NCI-H1417 (cell line): ENCODE measurements at regions not wholly inside any gene's neighbourhood (a gene's known extent, or its start where the extent isn't known, plus 50 kb on each side); places are given as distances from the start of the nearest gene placed in this dataset.

Experiments used
- DNase-seq, 3 experiments: peaks; one replicate each; lab custom pipeline; 2025; lab: John Stamatoyannopoulos, UW

DNA sequence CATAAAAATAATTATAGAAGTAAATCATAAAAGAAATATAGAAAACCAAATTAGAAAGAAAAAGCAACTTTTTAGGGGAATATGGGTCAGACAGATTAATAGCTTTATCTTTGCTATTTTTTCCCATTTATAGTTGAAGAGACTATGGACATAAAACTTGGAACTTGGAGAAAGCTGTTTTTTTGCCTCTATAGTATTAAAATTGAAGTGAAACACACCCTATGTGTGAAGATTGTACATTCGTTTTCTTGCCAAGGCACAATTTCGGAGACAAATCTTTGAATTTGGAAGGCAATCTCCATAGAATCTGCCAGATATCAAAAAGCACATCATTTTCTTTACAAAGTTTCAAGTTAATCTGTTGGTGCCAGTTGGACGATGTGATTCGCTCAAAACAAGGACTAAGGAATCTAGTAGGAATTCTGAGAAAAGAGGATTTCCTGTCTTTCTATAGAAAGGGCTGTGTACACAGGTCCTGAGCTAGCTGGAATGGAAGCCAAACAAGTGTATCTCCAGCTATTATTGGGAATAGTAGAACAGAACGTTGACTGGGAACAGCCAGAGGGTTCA lies 156.3 kb downstream of the SLC7A11 start:
- no peak for DNase-seq

DNA sequence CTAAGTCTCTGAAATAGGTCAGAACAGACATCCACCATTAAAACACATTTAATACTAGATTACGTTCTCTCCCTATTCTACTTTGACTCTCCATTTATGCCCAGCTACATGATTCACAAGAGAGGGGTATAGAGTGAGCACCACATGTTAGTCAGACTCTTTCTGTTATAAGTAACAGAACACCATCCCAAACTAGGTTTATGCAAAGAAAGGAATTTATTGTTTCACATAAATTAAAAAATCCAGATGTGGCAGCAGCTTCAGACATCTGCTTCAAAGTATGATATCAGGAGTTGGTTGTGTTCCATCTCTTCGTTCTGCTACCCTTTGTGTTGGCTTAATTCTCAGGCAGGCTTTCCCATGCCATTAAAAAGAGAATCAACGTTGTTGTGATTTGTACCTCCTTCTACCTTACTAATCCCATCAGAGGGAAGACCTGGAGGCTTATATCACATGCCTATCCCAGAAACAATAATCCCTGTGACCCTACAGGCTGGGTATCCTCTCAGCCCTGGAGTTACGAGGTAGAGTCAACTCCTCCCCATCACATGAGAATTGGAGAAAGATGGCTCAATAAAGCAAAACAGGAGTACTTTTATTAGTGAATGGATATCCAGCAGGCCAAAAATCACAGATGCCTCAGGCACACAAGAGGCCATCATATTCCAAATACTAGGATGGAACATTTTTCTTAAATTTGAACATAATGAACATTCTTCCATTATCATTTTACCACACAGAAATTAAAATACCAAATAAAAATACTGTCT lies 163.2 kb downstream of the SLC7A11 start:
- DNase-seq, result no peak

DNA sequence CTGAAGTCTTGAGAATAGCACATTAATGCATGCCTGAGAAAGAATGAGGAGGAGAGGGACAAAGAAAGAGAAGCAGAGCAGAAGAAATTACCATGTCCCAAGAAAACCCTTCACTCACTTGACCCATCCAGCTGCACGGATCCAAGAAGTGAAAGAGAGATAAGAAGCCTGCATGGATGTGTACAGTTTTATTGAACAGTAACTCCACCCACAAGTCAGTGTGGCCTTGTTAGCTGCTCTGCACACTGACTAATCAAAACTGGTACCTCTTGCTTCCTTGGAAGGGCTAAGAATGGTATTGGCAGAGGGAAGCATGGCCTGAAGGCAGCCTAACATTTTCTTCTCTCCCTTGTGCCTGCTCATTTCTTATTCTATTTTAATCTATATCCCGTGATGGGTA lies 163.9 kb downstream of the SLC7A11 start:
- no peak for DNase-seq

DNA sequence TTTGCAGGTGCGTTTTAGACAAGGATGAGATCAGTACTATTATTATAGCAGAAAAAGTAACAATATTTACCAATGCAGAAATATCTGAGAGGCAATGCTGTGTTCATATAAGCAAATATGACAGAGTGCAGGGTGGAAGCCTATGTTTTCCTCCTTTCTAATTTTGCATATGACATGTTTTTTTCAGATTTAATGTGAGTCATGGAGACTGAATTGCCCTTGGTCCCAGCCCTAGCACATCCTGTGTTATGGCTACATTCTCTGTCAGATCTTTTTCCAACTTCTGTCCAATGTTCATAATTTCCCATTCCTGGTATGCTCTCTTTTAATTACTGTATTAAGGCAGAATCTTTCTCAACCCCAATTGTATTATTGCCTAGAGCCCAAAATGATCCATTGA lies 165.6 kb downstream of the SLC7A11 start:
- no peak for DNase-seq

DNA sequence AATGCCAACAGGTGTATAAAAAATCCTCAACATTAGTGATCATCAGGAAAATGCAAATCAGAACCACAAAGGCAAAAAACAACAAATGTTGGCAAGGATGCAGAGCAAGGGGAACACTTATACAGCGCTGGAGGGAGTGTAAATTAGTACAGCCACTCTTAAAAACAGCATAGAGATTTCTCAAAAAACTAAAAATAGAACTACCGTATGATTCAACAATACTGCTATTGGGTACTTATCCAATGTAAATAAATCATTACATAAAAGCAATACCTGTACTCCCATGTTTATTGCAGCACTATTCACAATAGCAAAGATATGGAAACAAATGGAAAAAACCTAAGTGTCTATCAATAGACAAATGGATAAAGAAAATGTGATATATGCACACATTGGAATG lies 171.3 kb downstream of the SLC7A11 start:
- DNase-seq, result no peak

DNA sequence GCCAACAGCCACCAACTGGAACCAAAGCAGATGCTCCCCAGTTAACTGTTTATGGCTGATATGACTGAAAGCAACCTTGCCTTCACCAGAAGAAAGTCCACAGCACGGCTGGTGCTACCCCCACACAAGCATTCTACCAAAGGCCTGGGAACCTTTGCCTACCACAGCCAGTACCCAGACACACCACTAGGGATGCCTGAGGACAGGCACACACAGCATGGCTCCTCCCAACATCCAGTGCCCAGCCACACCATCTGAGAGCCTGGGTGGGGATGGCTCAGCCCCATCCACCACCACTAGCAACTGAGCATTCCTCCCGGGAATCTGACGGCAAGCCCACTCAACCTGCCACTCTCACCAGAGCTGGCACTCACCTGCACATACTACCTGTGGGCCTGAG lies 178.6 kb downstream of the SLC7A11 start:
- no peak for DNase-seq

DNA sequence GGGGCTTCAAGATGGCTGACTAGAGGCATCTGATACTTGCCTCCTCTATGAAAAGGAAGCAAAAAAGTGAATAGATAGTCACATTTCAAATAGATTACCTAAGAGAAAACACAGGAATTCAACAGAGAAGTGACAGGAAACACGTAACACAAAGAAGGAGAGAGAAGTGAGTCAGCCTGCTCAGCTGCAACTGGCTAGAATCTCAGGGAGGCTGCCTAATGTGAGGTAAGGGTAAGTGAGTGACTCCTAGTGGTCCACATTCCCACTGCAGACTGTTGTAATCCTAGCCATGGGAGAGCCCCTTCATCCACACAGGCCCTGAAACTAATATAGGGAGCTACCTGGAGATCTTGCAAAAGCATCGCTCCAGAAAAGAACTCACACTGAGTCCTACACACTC lies 179.2 kb downstream of the SLC7A11 start:
- DNase-seq, result no peak

DNA sequence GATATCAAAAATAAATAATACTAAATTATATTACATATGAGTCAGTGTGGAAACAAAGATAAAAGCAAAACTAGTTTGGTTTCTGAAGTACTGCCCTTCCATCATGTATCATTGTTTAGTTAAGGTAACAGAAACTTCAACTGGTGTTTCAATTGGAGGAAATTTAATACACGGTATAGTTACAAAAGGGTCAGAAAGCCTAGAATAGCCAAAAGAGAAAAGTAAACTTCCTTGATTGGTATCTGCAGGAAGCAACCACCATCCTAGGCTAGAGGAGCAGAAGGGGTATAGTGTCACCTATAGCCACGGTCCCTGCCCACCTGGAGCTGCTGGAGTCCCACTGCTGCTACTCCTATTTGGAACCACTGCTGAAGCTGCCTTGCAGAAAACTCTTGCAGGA lies 185.6 kb downstream of the SLC7A11 start:
- DNase-seq, result no peak

DNA sequence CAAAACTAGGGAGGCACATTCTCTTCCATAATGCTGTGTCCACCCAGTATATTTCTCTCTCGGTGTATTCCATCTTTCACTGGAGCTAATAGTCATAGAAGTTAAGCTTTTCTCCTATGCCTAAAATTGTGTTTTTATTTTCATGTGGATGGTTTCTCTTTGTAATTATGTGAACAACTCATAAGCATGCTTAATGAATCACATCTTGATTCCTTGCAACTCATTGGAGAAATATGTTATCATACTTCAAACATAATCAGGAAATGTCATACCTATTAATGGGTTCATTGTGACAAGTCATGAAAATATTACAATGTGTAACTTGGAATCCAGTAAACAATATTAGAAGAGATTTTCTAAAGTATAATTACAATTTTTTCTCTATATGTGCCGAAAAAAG lies 186.3 kb downstream of the SLC7A11 start:
- no peak for DNase-seq

DNA sequence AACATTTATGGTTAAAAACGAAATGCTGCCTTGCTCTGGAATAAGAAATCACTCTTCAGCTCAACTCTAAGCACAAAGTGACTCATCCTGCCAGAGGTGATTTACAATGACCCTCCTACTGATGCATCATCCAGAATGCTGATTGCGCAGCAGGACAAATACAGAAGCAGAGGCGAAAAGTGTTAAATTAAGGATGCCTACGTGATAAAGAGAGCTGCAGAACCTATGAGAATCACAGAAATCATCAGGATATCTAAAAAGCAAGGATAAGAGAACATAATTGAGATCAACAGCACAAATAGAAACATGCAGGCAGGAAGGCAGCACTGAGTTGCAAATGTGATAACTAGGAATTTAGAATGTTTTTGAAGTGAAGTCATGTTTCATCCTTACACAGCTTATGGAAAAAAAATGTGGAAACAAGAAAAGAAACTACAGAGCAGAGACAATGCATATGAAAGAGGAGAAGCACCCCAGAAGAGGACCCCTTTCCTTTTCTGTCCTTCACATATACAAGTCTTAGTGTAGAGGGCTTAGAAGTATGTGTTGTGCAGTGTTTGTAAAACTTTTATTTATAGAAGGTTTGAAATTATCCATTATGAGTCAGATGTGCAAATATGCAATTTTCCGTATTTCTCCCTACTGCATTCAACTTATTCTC lies 188.4 kb downstream of the SLC7A11 start:
- DNase-seq, result no peak

DNA sequence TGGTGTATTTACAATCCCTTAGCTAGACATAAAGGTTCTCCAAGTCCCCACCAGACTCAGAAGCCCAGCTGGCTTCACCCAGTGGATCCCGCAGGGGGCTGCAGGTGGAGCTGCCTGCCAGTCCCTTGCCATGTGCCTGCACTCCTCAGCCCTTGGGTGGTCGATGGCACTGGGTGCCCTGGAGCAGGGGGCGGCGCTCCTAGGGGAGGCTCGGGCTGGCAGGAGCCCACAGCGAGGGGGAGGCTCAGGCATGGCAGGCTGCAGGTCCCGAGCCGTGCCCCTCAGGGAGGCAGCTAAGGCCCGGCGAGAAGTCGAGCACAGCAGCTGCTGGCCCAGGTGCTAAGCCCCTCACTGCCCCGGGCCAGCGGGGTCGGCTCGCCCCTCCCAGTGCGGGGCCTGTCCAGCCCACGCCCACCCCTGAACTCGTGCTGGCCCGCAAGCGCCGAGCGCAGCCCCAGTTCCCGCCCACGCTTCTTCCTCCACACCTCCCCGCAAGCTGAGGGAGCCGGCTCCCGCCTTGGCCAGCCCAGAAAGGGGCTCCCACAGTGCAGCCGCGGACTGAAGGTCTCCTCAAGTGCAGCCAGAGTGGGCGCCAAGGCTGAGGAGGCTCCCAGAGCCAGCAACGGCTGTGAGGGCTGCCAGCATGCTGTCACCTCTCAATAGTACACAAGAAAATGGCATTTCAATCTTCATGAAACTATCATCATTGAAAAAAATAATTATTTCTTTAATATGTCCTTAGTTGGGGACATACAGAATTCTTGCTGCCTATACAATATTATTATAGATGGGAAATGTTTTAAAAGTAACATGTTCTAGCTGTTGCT lies 189.1 kb downstream of the SLC7A11 start:
- no peak for DNase-seq

DNA sequence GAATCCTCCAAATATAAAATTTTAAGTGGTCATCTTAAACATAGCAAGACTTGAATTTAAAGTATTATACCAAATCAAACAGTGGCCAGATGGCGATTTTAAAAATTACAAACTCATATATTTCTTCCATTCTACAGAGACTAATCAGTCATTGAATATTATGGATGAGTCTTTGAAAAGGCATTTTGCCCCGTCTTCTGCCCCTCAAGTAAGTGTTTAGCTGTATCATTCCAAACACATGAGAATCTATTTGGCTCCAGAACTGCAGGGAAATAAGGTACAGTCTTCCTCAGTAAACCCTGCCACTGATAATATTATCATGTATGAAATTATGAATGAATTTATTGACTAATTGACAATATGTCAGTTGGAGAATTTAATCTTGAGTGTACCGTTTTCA lies 191.0 kb downstream of the SLC7A11 start:
- DNase-seq, result no peak

DNA sequence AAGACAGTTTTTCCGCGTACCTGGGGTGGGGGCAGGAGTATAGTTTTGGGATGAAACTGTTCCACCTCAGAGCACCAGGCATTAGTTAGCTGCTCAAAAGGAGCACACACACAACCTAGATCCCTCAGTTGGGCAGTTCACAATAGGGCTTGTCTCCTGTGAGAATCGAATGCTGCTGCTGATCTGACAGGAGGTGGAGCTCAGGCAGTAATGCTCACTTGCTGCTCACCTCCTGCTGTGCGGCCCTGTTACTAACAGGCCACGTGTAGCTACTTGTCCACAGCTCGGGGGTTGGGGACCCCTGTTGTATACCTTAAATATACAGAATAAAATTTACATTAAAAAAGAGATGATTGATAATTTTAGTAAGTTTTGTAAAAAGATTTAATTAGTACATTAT lies 191.5 kb downstream of the SLC7A11 start:
- peak in 2 of 3 experiments; percentile 13 to 42 for DNase-seq

DNA sequence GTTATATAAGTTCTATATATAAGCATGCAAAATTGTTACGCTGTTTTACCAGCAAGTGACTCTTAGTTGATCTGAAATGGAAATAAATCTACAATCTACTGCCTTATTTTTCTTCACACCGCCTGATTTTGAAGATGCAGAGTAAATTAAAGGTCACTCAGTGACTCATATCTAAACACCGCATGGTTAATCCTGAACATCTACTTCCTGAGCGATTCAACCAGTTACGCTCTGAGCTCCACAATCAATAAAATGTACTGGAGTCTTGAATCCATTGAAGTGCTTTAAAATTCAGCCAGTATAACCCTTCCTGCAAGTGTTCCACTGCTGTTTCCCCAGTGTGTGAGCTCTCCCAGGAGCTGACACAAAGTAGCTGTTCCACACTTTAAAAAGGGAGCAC lies 192.8 kb downstream of the SLC7A11 start:
- peak in 1 of 3 experiments; percentile 1 for DNase-seq

DNA sequence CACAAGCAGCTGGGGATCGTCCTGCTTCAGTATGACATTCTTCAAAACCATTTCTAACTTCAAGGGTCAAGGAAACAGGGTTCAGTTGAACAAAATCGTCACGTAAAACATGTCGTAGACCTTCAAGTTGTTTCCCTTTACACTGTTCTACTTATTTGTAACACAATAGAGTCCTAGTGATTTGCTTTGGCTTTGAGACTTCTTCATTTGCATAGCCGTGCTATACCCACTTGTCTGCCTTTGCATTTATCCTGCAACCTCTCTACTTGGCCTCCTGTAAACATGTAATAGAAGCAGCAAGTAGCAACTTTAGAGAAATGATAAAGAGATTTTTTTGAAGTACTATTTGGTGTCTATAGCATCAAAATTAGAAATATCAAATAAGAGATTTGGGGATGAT lies 194.9 kb downstream of the SLC7A11 start:
- no peak for DNase-seq

DNA sequence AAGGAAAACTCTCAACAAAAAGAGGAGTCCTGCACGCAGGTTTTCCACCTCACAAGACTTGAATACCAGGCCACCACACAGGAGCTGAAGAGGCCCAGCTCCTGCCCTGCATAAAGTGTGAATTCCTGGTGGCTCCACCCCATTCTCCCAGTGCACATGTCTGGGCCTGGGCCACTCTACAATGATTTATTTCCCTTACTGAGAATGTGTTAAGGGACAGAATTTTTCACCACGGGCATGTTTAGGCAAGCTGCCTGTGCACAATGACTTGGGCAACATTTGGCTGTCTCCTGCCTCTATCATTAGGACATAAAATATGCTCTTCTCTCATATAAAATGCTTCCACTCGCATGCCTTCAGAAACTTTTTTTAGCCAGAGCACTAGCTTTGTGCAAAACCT lies 197.1 kb downstream of the SLC7A11 start:
- peak in 1 of 3 experiments; percentile 46 for DNase-seq

DNA sequence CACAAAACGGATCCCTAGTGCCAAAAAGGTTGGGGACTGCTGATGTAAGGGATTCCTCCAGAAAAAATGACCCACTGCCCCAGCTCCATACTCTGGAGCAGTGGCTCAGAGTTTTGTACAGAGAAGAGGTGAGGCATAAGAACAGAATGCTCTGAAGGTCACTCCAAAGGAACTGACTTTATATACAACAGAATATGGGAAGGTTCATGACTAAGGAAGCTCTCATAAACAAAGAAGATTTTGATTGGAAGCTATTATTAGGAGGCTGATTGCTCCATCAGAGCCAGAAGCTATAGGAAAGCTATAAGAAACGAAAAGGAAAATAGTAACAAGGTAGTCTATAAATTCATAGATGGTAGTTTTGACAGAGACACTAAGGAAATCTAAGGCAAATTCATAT lies 203.1 kb downstream of the SLC7A11 start:
- no peak for DNase-seq

DNA sequence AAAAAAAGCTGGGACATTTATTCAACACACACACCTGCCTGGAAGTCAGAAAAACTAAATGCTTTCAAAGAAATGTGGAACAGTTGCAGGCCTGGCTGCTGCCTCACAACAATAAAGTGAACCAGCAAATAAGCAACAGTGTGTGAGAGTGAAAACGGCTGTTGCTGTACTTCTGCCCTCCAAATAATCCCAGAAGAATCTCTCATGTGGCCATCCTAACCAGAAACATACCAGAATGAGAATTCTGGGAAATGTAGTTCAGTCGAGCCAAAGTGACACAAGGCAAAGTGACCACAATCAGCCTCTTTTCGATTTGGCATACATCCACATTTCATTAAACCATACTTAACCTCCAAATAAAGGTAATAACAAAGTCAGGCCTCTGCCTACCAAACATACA lies 204.5 kb downstream of the SLC7A11 start:
- no peak for DNase-seq

DNA sequence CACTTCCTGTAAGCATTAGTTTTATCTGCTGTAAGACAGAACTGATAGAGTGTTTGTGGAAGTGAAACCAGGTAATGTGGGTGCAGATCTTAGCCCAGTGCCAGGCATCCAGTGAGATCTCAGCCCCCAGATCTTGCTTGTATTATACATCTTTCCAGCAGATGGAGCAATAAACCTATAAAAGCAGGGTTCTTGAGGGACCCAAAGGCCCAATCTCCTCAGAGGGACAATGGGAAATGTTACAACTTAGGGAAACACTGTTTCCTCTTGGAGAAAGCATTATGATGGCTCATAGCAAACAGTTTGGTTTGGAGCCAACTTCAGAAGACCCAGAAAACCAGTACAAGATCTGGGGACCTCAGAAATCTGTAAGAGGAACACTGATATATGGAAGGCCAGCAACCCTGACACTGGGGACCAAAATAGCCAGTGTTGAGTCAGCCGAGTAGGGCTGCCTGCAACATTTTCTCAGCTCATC lies 206.3 kb downstream of the SLC7A11 start:
- peak; percentile 26 to 81 (median 56) for DNase-seq

DNA sequence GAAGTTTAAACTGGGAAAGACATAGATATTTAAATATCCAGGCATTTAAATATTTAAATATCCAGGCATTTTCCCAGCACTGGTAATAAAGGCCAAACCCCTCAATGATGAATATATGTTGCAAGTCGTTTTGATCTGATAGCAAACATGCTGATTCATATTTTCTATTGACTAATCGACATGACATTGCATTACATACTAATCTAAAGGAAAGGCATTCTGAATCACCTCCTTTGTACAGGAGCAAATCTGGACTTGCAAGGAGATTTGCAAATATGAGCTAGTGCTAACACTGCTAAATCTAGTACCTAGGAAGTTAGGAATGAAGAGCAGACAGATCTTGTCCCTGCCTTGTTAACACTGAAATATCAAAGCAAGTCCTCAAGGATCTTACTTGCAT lies 207.3 kb downstream of the SLC7A11 start:
- no peak for DNase-seq

DNA sequence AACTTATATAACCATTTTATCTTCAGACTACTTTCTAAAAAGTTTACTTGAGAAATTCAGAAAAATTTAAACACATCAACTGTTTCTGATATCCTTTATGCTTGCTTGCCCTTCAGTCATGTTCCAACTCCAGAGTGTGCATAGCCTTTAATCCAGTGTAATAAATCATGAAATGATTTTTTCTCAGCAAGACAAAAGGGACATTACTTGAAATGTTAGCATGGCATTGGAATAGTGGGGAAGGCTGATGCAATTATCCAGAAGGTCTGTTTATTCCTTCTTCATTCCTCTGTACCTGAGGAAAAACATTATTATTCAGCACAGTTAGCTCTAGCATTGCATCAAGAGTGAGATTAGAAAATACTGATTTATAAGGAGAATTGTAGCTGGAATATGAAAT lies 209.9 kb downstream of the SLC7A11 start:
- peak in 1 of 3 experiments; percentile 32 for DNase-seq

DNA sequence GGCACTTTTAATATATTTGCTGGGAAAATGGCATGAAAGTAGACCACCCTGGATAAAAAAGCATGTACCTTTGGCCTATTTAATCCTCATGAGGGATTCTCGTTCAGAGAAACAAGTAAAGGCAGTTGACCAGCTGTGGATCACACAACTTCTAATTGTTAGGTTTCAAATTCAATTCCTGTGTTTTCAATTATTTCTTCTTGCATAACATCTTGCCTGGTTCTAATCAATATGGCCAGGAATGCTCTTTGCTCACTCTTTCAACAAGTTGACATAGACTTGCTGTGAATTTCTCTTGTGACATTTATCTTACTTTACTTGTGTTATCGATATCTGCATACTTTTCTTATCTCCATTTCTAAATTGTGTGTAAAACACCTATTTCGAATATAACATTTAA lies 211.8 kb downstream of the SLC7A11 start:
- no peak for DNase-seq
